HepG2 (cell line): ENCODE measurements at regions not wholly inside any gene's neighbourhood (a gene's known extent, or its start where the extent isn't known, plus 50 kb on each side); places are given as distances from the start of the nearest gene placed in this dataset.
"Not testable (repeated sequence)": the region's sequence is repeated elsewhere in the genome, so short reads cannot be mapped to it uniquely, and the experiment has no call there.

Experiments used
- ATAC-seq: fragments of 200-7000 bp; cut with Tn5 transposase; 3 replicates; pipeline ENCODE4 v1.9.1; 2020; ENCODE audit warnings: mild to moderate bottlenecking, moderate library complexity
- BruUV-seq: library from RNA; stranded (reverse); fragments of 400-500 nt; replicated peaks from 2 replicates; lab custom pipeline; 2021; lab: Mats Ljungman, UMichigan
- CTCF ChIA-PET: fragments of 300-600 bp; formaldehyde crosslinking; extraction: SDS; loops from one replicate; lab custom pipeline; 2021; ENCODE audit warnings: low total read pairs, inconsistent platforms, low intra/inter-chr PET ratio; lab: Yijun Ruan, JAX
- POLR2A ChIA-PET: fragments of 350-600 bp; sonication (Branson Sonifier 250); formaldehyde crosslinking; loops from one replicate; lab custom pipeline; 2020; ENCODE audit warnings: antibody characterized with exemption, inconsistent platforms; lab: Yijun Ruan, JAX
- DNase-seq: peaks from one replicate; pipeline ENCODE4 v3.0.0-alpha.2; 2015; ENCODE audit warnings: low spot score
- FAIRE-seq: peaks from 3 replicates; lab custom pipeline; 2011; peaks lifted over from hg19 to GRCh38; lab: Jason Lieb, UNC
- H2AFZ ChIP-seq: one replicate; pipeline ENCODE4 v1.6.1; 2011; ENCODE audit warnings: low read length, inconsistent platforms
- H3K27ac ChIP-seq: fragments of 300-600 bp; 3 replicates; pipeline ENCODE4 v1.8.0; 2011; ENCODE audit warnings: mixed run types, mild to moderate bottlenecking, mixed read lengths, low read length, inconsistent platforms; ENCODE audit not compliant: insufficient read depth; ENCODE audit errors: extremely low read length
- H3K27me3 ChIP-seq, 2 experiments: fragments of 200-600 bp in 1 of 2; 2 replicates in 1 of 2; 3 replicates in 1 of 2; pipeline versions ENCODE4 v1.6.0 to v1.8.0; 2011; ENCODE audit warnings: low read length in 2 of 2, mild to moderate bottlenecking in 2 of 2, moderate library complexity in 2 of 2, inconsistent platforms in 1 of 2; ENCODE audit not compliant: insufficient read depth in 2 of 2, control insufficient read depth in 1 of 2
- H3K36me3 ChIP-seq, 2 experiments: fragments of 200-600 bp in 1 of 2; replicated peaks in 1 of 2; 2 replicates in 1 of 2; 3 replicates in 1 of 2; pipeline versions ENCODE4 v1.5.1 to v1.8.0; 2011; ENCODE audit warnings: low read length in 2 of 2, inconsistent platforms in 1 of 2; ENCODE audit not compliant: insufficient read depth in 2 of 2, control insufficient read depth in 1 of 2
- H3K4me1 ChIP-seq: 2 replicates; pipeline ENCODE4 v1.5.1; 2012; ENCODE audit warnings: low read length, inconsistent platforms; ENCODE audit not compliant: insufficient read depth
- H3K4me2 ChIP-seq: 2 replicates; pipeline ENCODE4 v1.6.0; 2011; ENCODE audit warnings: low read depth, low read length, inconsistent platforms
- H3K4me3 ChIP-seq, 3 experiments: fragments of 200-600 bp in 1 of 3; sonication (generic), shearing (Covaris generic) in 1 of 3; replicated peaks in 1 of 3; 2 replicates each; pipeline ENCODE4 v1.5.1; 2011 to 2016; ENCODE audit warnings: low read length in 3 of 3, inconsistent platforms in 2 of 3, low read depth in 2 of 3, mild to moderate bottlenecking in 2 of 3, control low read depth in 1 of 3, mixed read lengths in 1 of 3; ENCODE audit not compliant: insufficient read depth in 1 of 3
- H3K79me2 ChIP-seq: one replicate; pipeline ENCODE4 v1.6.1; 2011; ENCODE audit warnings: low read length, inconsistent platforms; ENCODE audit not compliant: insufficient read depth
- H3K9ac ChIP-seq: 2 replicates; pipeline ENCODE4 v1.6.0; 2011; ENCODE audit warnings: mild to moderate bottlenecking, low read depth, low read length, inconsistent platforms; ENCODE audit not compliant: insufficient read depth
- H3K9me3 ChIP-seq: 2 replicates; pipeline ENCODE4 v1.5.1; 2012; ENCODE audit warnings: mild to moderate bottlenecking, low read length
- H4K20me1 ChIP-seq: 2 replicates; pipeline ENCODE4 v1.6.0; 2011; ENCODE audit warnings: inconsistent platforms, mild to moderate bottlenecking, low read length, moderate library complexity; ENCODE audit not compliant: insufficient read depth
- WGBS: methylation state at CpG from one replicate; pipeline ENCODE4 v1.1.6; 2017; ENCODE audit warnings: low lambda C conversion rate; 5-methylcytosine and 5-hydroxymethylcytosine counted together
- in situ Hi-C: cut with HindIII; loops from 2 replicates; pipeline ENCODE4 v1.10.0; 2017; ENCODE audit warnings: low pct_unique_long_range_greater_than_20kb; ENCODE audit not compliant: extremely low pct_ligation_motif_present
- intact Hi-C: fragments of 100-400 bp; cut with micrococcal nuclease; formaldehyde crosslinking; loops from one replicate; pipeline ENCODE4 v1.10.0; 2022; ENCODE audit not compliant: unreplicated experiment

DNA sequence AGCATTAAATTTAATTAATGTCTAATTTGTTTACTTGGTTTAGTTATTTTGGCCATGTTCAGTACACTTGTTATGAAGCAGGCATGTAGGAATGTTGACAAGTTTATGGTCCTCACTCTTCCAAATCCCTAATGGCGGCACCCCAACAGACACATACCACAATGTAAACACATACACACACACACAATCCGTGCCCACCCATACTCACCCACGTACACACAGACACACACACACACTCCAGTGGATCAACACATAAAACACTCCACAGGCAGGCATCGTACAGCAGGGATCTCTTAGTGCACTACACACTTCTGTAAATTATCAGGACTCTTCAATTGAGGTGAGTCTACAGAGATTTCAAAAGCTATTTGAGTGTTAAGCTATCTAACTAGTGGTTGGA, 767.5 kb downstream of the FOXD4L6 start:
- in situ Hi-C loops, H3K36me3 ChIP-seq, H4K20me1 ChIP-seq, DNase-seq, FAIRE-seq, H3K27ac ChIP-seq, POLR2A ChIA-PET, ATAC-seq, H3K9me3 ChIP-seq, CTCF ChIA-PET, BruUV-seq, intact Hi-C loops, H3K4me1 ChIP-seq, H2AFZ ChIP-seq, H3K27me3 ChIP-seq, H3K9ac ChIP-seq, H3K79me2 ChIP-seq, H3K4me2 ChIP-seq, H3K4me3 ChIP-seq: not testable (repeated sequence)
- WGBS = 2% methylated on average over 4 of the region's 4 CpGs

DNA sequence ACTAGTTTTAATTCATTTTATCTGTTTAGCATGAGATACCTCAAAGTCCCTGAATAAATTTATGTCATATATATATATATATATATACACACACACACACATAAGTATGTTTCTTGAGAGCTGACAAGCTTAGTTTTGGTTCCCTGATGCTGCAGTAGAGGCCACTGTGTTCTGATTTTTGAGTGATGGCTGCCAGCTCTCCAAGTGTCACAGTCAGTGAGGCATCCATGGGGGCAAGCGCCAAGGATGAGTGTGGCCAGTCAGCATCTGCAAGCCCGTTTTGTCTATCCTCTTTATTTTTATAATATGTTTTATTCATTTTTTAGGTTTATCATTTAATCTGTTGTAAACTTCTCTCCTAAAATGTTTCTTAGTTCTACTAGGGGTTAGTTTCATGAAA, 797.5 kb downstream of the FOXD4L6 start:
- H3K79me2 ChIP-seq, H3K4me1 ChIP-seq, POLR2A ChIA-PET, H2AFZ ChIP-seq, H3K9ac ChIP-seq, H3K9me3 ChIP-seq, H4K20me1 ChIP-seq, ATAC-seq, H3K27me3 ChIP-seq, DNase-seq, intact Hi-C loops, CTCF ChIA-PET, H3K4me3 ChIP-seq, FAIRE-seq, BruUV-seq, H3K4me2 ChIP-seq, H3K27ac ChIP-seq, H3K36me3 ChIP-seq, in situ Hi-C loops: not testable (repeated sequence)
- WGBS = 7% methylated on average over 2 of the region's 2 CpGs

- DNase-seq, CTCF ChIA-PET, ATAC-seq, H3K4me2 ChIP-seq, H3K36me3 ChIP-seq, H3K4me3 ChIP-seq, H4K20me1 ChIP-seq, H2AFZ ChIP-seq, intact Hi-C loops, H3K9me3 ChIP-seq, H3K9ac ChIP-seq, BruUV-seq, H3K27ac ChIP-seq, H3K27me3 ChIP-seq, in situ Hi-C loops, H3K4me1 ChIP-seq, POLR2A ChIA-PET, H3K79me2 ChIP-seq, FAIRE-seq: not testable (repeated sequence)
- no CpG with 5 or more reads among the region's 8 CpGs for WGBS
Observed at GRCh38 chr9:40328907-40329306, 799.6 kb downstream of the FOXD4L6 start.

DNA sequence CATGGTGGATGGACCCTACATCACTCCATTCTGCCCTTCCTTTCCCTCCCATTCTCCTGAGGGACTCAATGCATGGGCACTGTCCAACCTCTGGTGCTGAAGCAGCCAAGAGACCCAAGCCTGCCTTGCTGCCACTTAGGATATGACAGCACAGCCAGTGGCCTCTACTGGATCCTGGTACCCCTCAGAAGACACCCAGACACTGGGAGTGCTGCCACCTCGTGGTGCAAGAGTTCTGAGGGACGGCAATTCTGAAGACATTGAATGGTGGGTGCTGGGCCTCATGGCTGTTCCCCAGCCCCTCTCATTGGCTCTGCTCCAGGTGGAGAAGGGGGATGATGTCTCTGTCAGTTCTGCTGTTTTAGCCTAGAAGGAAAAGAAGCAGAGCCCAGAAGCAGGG, 802.3 kb downstream of the FOXD4L6 start:
- POLR2A ChIA-PET, H3K4me1 ChIP-seq, H2AFZ ChIP-seq, H3K36me3 ChIP-seq, H4K20me1 ChIP-seq, H3K4me2 ChIP-seq, CTCF ChIA-PET, H3K79me2 ChIP-seq, H3K9me3 ChIP-seq, FAIRE-seq, BruUV-seq, H3K4me3 ChIP-seq, in situ Hi-C loops, H3K27me3 ChIP-seq, intact Hi-C loops, DNase-seq, H3K9ac ChIP-seq, H3K27ac ChIP-seq: not testable (repeated sequence)
- no CpG with 5 or more reads among the region's 2 CpGs for WGBS
- peak; percentile 69 for ATAC-seq
